ENCODE measurements at regions not wholly inside any gene's neighbourhood (a gene's known extent, or its start where the extent isn't known, plus 50 kb on each side); places are given as distances from the start of the nearest gene placed in this dataset.

DNA sequence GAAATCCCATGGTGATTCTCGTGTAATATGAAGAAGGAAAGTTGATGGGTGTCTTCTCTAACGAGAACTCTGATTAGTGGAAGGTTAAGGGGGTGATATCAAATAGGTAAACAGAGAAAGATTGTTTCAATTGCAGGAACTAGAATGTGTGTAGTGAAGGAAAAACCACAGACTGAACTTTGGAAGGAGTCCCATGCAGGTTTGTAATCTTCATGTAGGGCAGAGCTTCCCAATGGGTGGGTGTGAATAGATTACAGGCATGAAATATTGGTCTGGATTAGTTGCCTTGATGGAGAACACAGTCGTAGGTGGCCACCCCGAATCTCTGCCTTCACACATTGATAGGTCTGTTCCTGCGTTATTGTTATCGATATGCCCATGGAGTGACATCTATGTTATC lies 295.5 kb downstream of the KCNRG start:
- Histone ChIP-seq H3K36me3 (ENCODE audit: control insufficient read depth in 3 of 3, insufficient read depth in 3 of 3, low read length in 3 of 3) (no peaks in the 10 kb centered on the region), H3K9me3 (ENCODE audit: control insufficient read depth in 3 of 3, low read length in 3 of 3) (no peaks in the 10 kb centered on the region), H3K9ac (ENCODE audit: low read depth in 1 of 3, low read length in 3 of 3) (no peak overlapping the region), H3K4me1 (ENCODE audit: control insufficient read depth in 3 of 3, insufficient read depth in 3 of 3, low read length in 3 of 3) (peaks cover 0 to 3% (median 0%) of the 10 kb centered on the region in 3 donors), H3K4me3 (ENCODE audit: low read length in 3 of 3) (no peak overlapping the region), H3K27ac (ENCODE audit: low read depth, low read length) (no peak overlapping the region), H3K27me3 (ENCODE audit: control insufficient read depth in 3 of 3, insufficient read depth in 3 of 3, low read length in 3 of 3) (no peaks in the 10 kb centered on the region)

DNA sequence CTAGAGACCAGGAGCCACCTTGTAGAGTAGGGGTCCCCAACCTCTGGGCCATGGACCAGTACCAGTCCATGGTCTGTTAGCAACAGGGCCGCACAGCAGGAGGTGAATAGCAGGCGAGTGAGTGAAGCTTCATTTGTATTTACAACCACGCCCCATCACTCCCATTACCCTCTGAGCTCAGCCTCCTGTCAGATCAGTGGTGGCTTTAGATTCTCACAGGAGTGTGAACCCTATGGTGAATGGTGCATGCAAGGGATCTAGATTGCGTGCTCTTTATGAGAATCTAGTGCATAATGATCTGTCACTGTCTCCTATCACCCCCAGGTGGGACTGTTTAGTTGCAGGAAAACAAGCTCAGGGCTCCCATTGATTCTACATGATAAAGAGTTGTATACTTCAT lies 303.6 kb downstream of the KCNRG start:
- no peaks in the 10 kb centered on the region for H3K27me3 ChIP-seq (ENCODE audit: control insufficient read depth in 3 of 3, insufficient read depth in 3 of 3, low read length in 3 of 3)
- H3K4me1 ChIP-seq (ENCODE audit: control insufficient read depth in 3 of 3, insufficient read depth in 3 of 3, low read length in 3 of 3) = no peaks in the 10 kb centered on the region
- no peaks in the 10 kb centered on the region for H3K36me3 ChIP-seq (ENCODE audit: control insufficient read depth in 3 of 3, insufficient read depth in 3 of 3, low read length in 3 of 3)
- H3K9ac ChIP-seq (ENCODE audit: low read depth in 1 of 3, low read length in 3 of 3) = no peak overlapping the region
- H3K4me3 ChIP-seq (ENCODE audit: low read length in 3 of 3) = no peak overlapping the region
- H3K27ac ChIP-seq (ENCODE audit: low read depth, low read length) = no peak overlapping the region
- no peaks in the 10 kb centered on the region for H3K9me3 ChIP-seq (ENCODE audit: control insufficient read depth in 3 of 3, low read length in 3 of 3)

DNA sequence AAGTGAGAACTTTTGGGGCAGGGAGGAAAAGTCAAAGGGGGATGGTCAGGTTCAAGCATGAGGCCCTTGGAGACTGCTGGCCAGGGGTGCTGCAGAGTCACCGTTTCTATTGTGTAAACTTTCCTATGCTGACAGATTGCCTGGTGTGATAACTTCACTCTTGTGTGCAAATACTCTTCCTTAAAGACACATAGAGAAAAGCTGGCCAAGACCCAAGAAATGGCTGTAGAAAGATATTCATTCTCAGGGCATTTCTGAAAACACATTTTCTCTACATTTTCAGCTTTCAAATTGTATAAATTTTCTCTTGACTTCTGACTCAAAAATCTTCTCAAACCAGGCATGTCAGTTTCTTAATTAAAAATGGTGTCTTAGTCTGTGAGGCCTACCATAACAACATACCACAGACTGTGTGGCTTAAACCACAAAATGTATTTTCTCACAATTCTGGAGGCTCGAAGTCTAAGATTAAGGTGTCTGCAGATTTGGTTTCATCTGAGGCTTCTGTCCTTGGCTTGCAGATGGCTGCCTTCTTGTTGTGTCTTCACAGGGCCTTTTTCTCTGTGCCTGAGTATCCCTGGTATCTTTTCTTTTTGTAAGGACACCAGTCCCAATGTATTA lies 304.5 kb downstream of the KCNRG start:
- no peak overlapping the region for H3K27ac ChIP-seq (ENCODE audit: low read depth, low read length)
- no peak overlapping the region for H3K4me3 ChIP-seq (ENCODE audit: low read length in 3 of 3)
- no peaks in the 10 kb centered on the region for H3K4me1 ChIP-seq (ENCODE audit: control insufficient read depth in 3 of 3, insufficient read depth in 3 of 3, low read length in 3 of 3)
- no peaks in the 10 kb centered on the region for H3K36me3 ChIP-seq (ENCODE audit: control insufficient read depth in 3 of 3, insufficient read depth in 3 of 3, low read length in 3 of 3)
- no peaks in the 10 kb centered on the region for H3K9me3 ChIP-seq (ENCODE audit: control insufficient read depth in 3 of 3, low read length in 3 of 3)
- H3K9ac ChIP-seq (ENCODE audit: low read depth in 1 of 3, low read length in 3 of 3) = no peak overlapping the region
- no peaks in the 10 kb centered on the region for H3K27me3 ChIP-seq (ENCODE audit: control insufficient read depth in 3 of 3, insufficient read depth in 3 of 3, low read length in 3 of 3)

DNA sequence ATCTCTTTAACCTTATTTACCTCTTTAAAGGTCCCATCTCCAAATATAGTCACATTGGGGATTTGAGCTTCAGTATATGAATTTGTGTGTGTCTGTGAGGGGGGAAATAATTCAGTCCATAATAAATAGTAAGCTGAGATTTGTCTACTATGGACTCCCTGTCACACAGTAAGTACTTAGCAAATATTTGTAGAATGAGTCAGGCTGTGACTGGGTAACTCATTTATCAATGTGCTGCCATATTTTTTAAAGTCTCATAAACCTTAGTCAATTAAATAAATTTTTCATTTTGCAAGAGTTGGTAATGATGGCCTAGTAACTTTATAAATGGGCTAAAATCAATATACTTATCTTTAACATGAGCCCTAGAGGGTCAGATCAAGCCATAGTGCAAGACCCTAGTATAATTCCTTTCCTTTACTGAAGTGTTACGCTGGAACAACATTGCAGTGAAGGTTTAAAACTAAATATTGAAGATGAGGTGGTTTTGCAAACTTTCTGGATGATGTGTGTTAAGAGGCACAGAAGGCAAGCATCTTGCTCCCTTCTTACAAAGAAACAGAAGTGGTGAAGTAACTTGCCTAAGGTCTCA lies 305.1 kb downstream of the KCNRG start:
- no peaks in the 10 kb centered on the region for H3K4me1 ChIP-seq (ENCODE audit: control insufficient read depth in 3 of 3, insufficient read depth in 3 of 3, low read length in 3 of 3)
- H3K4me3 ChIP-seq (ENCODE audit: low read length in 3 of 3) = no peak overlapping the region
- H3K9me3 ChIP-seq (ENCODE audit: control insufficient read depth in 3 of 3, low read length in 3 of 3) = no peaks in the 10 kb centered on the region
- no peak overlapping the region for H3K9ac ChIP-seq (ENCODE audit: low read depth in 1 of 3, low read length in 3 of 3)
- H3K36me3 ChIP-seq (ENCODE audit: control insufficient read depth in 3 of 3, insufficient read depth in 3 of 3, low read length in 3 of 3) = no peaks in the 10 kb centered on the region
- H3K27me3 ChIP-seq (ENCODE audit: control insufficient read depth in 3 of 3, insufficient read depth in 3 of 3, low read length in 3 of 3) = no peaks in the 10 kb centered on the region
- H3K27ac ChIP-seq (ENCODE audit: low read depth, low read length) = no peak overlapping the region

DNA sequence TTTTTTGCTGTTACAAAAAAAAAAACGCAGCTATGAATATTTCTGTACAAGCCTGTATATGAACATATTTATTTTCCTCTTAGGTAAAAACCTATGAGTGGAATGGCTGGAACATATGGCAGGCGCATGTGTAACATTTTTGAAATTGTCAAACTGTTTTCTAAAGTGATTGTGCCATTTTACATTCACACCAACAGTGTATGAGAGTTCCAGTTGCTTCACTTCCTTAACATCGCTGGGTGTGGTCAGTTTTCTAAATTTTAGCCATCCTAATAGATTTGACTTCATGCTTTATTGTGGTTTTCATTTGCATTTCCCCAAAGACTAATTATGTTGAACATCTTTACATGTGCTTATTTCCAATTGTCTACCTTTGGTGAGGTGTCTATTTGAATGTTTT lies 306.8 kb downstream of the KCNRG start:
- Histone ChIP-seq H3K27me3 (ENCODE audit: control insufficient read depth in 3 of 3, insufficient read depth in 3 of 3, low read length in 3 of 3) (no peaks in the 10 kb centered on the region), H3K4me1 (ENCODE audit: control insufficient read depth in 3 of 3, insufficient read depth in 3 of 3, low read length in 3 of 3) (no peaks in the 10 kb centered on the region), H3K9ac (ENCODE audit: low read depth in 1 of 3, low read length in 3 of 3) (no peak overlapping the region), H3K36me3 (ENCODE audit: control insufficient read depth in 3 of 3, insufficient read depth in 3 of 3, low read length in 3 of 3) (no peaks in the 10 kb centered on the region), H3K27ac (ENCODE audit: low read depth, low read length) (no peak overlapping the region), H3K9me3 (ENCODE audit: control insufficient read depth in 3 of 3, low read length in 3 of 3) (no peaks in the 10 kb centered on the region), H3K4me3 (ENCODE audit: low read length in 3 of 3) (no peak overlapping the region)

DNA sequence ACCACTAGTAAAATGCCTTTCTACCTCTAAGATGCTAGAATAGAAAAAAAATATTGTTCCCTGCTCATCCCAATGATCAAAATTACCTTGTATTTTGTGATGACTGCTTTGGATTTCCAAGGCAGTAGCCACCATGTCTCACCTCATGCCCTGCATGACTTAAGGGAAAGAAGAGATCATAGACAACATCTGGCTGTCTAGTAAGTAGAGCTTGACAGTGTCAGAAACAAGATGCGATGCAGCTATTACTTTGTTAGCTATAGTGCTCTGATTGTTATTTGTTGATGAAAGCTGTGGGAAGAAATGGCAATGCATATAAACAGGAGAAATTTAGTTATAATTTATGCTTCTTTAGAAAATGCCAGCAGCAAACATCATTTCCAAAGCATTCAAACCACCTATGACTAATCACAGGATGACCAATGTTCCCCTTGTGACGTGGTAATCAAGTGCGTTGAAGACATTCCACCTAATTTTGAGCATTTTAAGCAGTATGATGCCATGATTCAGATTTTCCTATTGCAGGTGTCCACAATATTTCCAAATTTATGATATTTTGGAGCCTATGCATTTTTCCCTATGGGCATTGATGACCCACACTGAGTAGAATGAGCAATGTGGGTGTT lies 308.3 kb downstream of the KCNRG start:
- Histone ChIP-seq H3K27me3 (ENCODE audit: control insufficient read depth in 3 of 3, insufficient read depth in 3 of 3, low read length in 3 of 3) (no peaks in the 10 kb centered on the region), H3K4me3 (ENCODE audit: low read length in 3 of 3) (no peak overlapping the region), H3K9me3 (ENCODE audit: control insufficient read depth in 3 of 3, low read length in 3 of 3) (no peaks in the 10 kb centered on the region), H3K9ac (ENCODE audit: low read depth in 1 of 3, low read length in 3 of 3) (no peak overlapping the region), H3K36me3 (ENCODE audit: control insufficient read depth in 3 of 3, insufficient read depth in 3 of 3, low read length in 3 of 3) (no peaks in the 10 kb centered on the region), H3K27ac (ENCODE audit: low read depth, low read length) (no peak overlapping the region), H3K4me1 (ENCODE audit: control insufficient read depth in 3 of 3, insufficient read depth in 3 of 3, low read length in 3 of 3) (no peaks in the 10 kb centered on the region)

DNA sequence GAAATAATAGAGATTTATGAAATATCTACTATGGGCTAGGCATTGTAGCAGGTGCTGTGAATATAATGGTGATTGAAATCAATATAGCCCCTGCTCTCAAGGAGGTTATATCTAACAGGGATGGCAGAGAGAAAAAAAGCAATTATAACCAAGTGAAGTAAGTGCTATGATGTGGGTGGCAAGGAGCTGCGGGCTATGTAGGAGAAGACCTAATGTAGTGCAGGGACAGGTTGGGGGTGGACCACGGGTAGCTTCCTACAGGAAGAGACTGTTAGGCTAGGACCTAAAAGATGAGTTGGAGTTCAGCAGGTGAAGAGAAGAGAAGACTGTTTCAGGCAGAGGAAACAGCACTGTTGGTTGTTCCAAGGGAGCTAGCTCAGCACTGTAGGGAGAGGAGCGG lies 311.0 kb downstream of the KCNRG start:
- H3K9me3 ChIP-seq (ENCODE audit: control insufficient read depth in 3 of 3, low read length in 3 of 3) = no peaks in the 10 kb centered on the region
- H3K9ac ChIP-seq (ENCODE audit: low read depth in 1 of 3, low read length in 3 of 3) = no peak overlapping the region
- no peaks in the 10 kb centered on the region for H3K27me3 ChIP-seq (ENCODE audit: control insufficient read depth in 3 of 3, insufficient read depth in 3 of 3, low read length in 3 of 3)
- no peaks in the 10 kb centered on the region for H3K36me3 ChIP-seq (ENCODE audit: control insufficient read depth in 3 of 3, insufficient read depth in 3 of 3, low read length in 3 of 3)
- H3K27ac ChIP-seq (ENCODE audit: low read depth, low read length) = no peak overlapping the region
- no peak overlapping the region for H3K4me3 ChIP-seq (ENCODE audit: low read length in 3 of 3)
- H3K4me1 ChIP-seq (ENCODE audit: control insufficient read depth in 3 of 3, insufficient read depth in 3 of 3, low read length in 3 of 3) = no peaks in the 10 kb centered on the region

DNA sequence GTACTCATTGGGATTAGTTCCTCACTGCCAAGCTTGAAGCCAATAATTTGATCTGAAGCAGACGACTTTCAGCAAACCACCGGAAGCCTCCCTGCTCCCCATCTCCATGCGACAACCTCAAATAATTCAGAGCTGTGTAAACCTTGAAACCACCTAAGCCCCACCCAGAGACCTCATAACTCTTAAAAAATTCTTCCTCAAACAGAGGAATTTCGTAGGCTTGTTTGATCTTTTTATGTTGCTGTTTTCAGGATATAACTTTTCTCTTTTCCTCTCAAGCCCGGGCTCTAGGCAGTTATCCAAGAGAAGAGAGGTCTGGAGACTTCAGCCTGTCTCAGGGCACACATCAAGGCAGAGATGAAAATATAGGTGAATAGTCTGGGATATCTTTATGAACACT lies 311.6 kb downstream of the KCNRG start:
- H3K9ac ChIP-seq (ENCODE audit: low read depth in 1 of 3, low read length in 3 of 3) = no peak overlapping the region
- no peaks in the 10 kb centered on the region for H3K4me1 ChIP-seq (ENCODE audit: control insufficient read depth in 3 of 3, insufficient read depth in 3 of 3, low read length in 3 of 3)
- no peaks in the 10 kb centered on the region for H3K9me3 ChIP-seq (ENCODE audit: control insufficient read depth in 3 of 3, low read length in 3 of 3)
- no peak overlapping the region for H3K27ac ChIP-seq (ENCODE audit: low read depth, low read length)
- H3K36me3 ChIP-seq (ENCODE audit: control insufficient read depth in 3 of 3, insufficient read depth in 3 of 3, low read length in 3 of 3) = no peaks in the 10 kb centered on the region
- no peak overlapping the region for H3K4me3 ChIP-seq (ENCODE audit: low read length in 3 of 3)
- no peaks in the 10 kb centered on the region for H3K27me3 ChIP-seq (ENCODE audit: control insufficient read depth in 3 of 3, insufficient read depth in 3 of 3, low read length in 3 of 3)

DNA sequence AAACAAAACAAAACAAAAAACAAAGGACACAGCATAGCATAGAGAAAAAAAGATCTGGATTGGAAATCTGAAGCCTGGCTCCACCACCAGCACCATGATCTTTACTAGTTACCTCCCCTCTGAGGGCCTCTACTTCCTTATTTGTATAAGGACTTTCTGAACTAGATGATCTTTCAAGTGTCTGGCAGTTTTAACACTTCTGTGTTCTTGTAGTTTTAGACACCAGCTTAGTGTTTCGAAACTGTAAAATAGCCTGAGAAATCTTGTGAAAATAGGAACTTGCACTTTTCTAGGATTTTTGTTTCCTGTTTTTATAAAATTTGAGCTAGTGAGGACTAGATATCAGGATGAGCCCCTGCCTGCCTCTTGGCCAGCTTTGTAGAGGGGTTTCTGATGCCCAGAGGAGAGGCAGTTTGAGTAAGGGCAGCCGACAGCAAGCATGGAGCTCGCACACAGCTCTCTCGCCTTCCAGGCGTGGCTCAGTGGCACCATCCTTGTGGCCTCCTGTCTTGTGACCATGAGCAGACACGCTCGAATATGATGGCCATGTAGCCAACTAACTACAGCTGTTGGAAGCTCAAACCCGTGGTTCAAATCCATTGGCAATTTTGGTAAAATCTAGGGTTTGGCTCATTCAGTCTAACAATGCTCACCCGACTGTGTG lies 319.0 kb downstream of the KCNRG start:
- Histone ChIP-seq H3K9ac (ENCODE audit: low read depth in 1 of 3, low read length in 3 of 3) (no peak overlapping the region), H3K9me3 (ENCODE audit: control insufficient read depth in 3 of 3, low read length in 3 of 3) (no peaks in the 10 kb centered on the region)

DNA sequence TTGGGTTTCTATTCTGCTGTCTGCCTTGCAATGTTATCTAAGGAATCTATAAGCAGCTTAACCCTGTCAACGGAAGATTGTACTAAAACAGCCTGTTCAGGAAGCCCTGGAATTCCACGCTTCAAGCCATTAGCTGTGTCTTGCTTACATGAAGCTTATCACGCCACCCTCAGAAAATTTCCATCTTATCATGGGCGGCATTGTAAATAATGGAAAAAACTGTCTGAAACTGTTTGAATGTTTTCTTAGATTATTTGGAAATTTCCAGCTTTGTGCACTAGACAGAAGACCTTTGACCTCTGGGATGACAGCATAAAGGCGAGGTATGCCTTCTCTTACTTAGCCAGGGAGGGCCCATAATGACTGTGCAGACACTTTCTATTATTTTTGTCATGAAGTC lies 319.7 kb downstream of the KCNRG start:
- Histone ChIP-seq H3K4me3 (ENCODE audit: low read length in 3 of 3) (no peak overlapping the region), H3K27me3 (ENCODE audit: control insufficient read depth in 3 of 3, insufficient read depth in 3 of 3, low read length in 3 of 3) (no peaks in the 10 kb centered on the region), H3K4me1 (ENCODE audit: control insufficient read depth in 3 of 3, insufficient read depth in 3 of 3, low read length in 3 of 3) (no peaks in the 10 kb centered on the region), H3K9ac (ENCODE audit: low read depth in 1 of 3, low read length in 3 of 3) (no peak overlapping the region), H3K27ac (ENCODE audit: low read depth, low read length) (no peak overlapping the region), H3K9me3 (ENCODE audit: control insufficient read depth in 3 of 3, low read length in 3 of 3) (no peaks in the 10 kb centered on the region), H3K36me3 (ENCODE audit: control insufficient read depth in 3 of 3, insufficient read depth in 3 of 3, low read length in 3 of 3) (no peaks in the 10 kb centered on the region)

More for the DNA sequence above, 319.0 kb downstream of the KCNRG start:
- no peaks in the 10 kb centered on the region for H3K27me3 ChIP-seq (ENCODE audit: control insufficient read depth in 3 of 3, insufficient read depth in 3 of 3, low read length in 3 of 3)
- H3K27ac ChIP-seq (ENCODE audit: low read depth, low read length) = no peak overlapping the region
- no peak overlapping the region for H3K4me3 ChIP-seq (ENCODE audit: low read length in 3 of 3)
- H3K36me3 ChIP-seq (ENCODE audit: control insufficient read depth in 3 of 3, insufficient read depth in 3 of 3, low read length in 3 of 3) = no peaks in the 10 kb centered on the region
- no peaks in the 10 kb centered on the region for H3K4me1 ChIP-seq (ENCODE audit: control insufficient read depth in 3 of 3, insufficient read depth in 3 of 3, low read length in 3 of 3)
